ENCODE measurements at regions not wholly inside any gene's neighbourhood (a gene's known extent, or its start where the extent isn't known, plus 50 kb on each side); places are given as distances from the start of the nearest gene placed in this dataset.
"Not testable (repeated sequence)": the region's sequence is repeated elsewhere in the genome, so short reads cannot be mapped to it uniquely, and the experiment has no call there.

DNA sequence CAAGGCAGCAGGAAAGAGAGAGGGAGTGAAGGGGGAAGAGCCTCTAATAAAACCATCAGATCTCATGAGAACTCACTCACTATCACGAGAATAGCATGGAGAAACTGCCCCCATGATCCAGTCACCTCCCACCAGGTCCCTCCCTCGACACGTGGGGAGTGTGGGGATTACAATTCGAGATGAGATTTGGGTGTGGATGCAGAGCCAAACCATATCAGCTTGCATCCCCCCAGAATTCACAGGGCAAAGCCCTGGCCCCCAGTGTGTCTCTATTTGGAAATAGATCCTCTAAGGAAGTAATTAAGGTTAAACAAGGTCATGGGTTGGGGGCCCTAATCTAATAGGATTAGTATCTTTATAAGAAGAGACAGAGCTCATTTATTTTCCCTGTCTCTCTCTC, 56.1 kb upstream of the TCL1A start:
- Histone ChIP-seq H3K27me3 (peaks cover 22% of the 10 kb centered on the region), H3K4me3 (no peak overlapping the region), H3K9me3 (no peaks in the 10 kb centered on the region), H3K27ac (no peak overlapping the region), H3K36me3 (no peaks in the 10 kb centered on the region), H3K4me1 (no peaks in the 10 kb centered on the region)
- WGBS, 2 donors (ENCODE audit: low coverage in 1 of 2) = 27% methylated on average over 2 of the region's 4 CpGs; no CpG with 5 or more reads in 1 of the 2 donors
- TF ChIP-seq, protein P1, sequence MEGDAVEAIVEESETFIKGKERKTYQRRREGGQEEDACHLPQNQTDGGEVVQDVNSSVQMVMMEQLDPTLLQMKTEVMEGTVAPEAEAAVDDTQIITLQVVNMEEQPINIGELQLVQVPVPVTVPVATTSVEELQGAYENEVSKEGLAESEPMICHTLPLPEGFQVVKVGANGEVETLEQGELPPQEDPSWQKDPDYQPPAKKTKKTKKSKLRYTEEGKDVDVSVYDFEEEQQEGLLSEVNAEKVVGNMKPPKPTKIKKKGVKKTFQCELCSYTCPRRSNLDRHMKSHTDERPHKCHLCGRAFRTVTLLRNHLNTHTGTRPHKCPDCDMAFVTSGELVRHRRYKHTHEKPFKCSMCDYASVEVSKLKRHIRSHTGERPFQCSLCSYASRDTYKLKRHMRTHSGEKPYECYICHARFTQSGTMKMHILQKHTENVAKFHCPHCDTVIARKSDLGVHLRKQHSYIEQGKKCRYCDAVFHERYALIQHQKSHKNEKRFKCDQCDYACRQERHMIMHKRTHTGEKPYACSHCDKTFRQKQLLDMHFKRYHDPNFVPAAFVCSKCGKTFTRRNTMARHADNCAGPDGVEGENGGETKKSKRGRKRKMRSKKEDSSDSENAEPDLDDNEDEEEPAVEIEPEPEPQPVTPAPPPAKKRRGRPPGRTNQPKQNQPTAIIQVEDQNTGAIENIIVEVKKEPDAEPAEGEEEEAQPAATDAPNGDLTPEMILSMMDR (IDR thresholded peaks at IDR 0.05) = no peak
- TF ChIP-seq POLR2A (IDR thresholded peaks at IDR 0.05) (no peak), POLR2AphosphoS5 (IDR thresholded peaks at IDR 0.05) (no peak), EP300 (IDR thresholded peaks at IDR 0.05) (no peak)
- ATAC-seq = no peak

DNA sequence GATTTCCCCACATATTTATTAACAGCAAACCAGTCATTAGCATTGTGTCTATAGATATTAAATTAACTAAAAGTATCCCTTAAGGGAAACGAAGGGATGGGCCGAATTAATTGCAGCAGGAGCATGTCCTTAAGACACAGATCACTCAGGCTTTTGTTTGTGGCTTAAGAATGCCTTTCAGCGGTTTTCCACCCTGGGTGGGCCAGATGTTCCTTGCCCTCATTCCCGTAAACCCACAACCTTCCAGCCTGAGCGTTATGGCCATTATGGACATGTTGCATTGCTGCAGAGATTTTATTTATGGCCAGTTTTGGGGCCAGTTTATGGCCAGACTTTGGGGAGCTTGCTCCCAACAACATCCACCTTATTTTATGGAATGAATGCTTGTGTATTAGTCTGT, 55.5 kb upstream of the TCL1A start:
- H3K9me3 ChIP-seq = not testable (repeated sequence)

DNA sequence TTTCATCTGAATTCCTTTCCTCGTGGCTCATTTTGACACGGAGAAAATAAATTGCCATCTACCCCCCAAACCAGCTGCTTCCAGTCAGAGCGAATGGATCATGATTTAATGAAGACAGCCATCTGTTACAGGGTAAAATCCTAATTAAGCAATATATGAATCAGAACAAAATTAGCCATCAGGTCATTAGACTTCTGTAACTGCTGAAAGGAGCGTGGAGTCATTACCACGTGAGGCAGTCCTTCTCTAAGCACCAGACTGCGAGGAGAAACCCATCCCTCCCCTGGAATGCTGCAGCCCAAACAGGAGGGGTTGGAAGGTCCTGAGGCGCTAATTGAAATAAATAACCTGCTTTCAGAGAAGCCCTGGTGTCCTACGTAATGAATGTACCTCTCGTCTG, 51.1 kb upstream of the TCL1A start:
- Histone ChIP-seq H3K27ac (no peak overlapping the region), H3K36me3 (no peaks in the 10 kb centered on the region), H3K9me3 (no peaks in the 10 kb centered on the region), H3K27me3 (peaks cover 36% of the 10 kb centered on the region), H3K4me1 (no peaks in the 10 kb centered on the region), H3K4me3 (no peak overlapping the region)
- WGBS, 2 donors (ENCODE audit: low coverage in 1 of 2) = 10 to 37% methylated on average over 5 to 8 of the region's 9 CpGs
- TF ChIP-seq, protein P1 (IDR thresholded peaks at IDR 0.05) = no peak
- TF ChIP-seq POLR2A (IDR thresholded peaks at IDR 0.05) (no peak), EP300 (IDR thresholded peaks at IDR 0.05) (no peak), POLR2AphosphoS5 (IDR thresholded peaks at IDR 0.05) (no peak)
- ATAC-seq = no peak

More for the DNA sequence above, 55.5 kb upstream of the TCL1A start:
- H3K36me3 ChIP-seq, H3K4me1 ChIP-seq, ATAC-seq, H3K4me3 ChIP-seq, H3K27ac ChIP-seq: not testable (repeated sequence)
- H3K27me3 ChIP-seq = peaks cover 17% of the 10 kb centered on the region
- WGBS, 2 donors (ENCODE audit: low coverage in 1 of 2) = 9 to 40% methylated on average over 5 of the region's 5 CpGs

DNA sequence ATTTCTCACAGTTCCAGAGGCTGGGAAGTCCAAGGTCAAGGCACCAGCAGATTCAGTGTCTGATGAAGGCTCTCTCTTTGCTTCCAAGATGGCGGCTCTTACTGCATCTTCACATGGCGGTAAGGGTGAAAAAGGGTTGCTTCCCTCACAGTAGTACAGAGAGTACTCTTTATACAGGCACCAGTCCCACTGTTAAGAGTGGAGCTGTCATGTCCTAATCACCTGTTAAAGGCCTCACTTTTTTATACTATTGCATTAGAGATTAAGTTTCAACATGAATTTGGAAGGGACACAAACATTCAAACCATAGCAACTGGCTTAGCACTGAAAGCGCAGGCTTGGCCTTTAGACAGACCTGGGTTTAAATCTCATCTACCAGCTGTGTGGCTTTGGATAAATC, 50.0 kb upstream of the TCL1A start:
- H3K4me1 ChIP-seq = no peaks in the 10 kb centered on the region
- peaks cover 40% of the 10 kb centered on the region for H3K27me3 ChIP-seq
- no peak overlapping the region for H3K27ac ChIP-seq
- no peaks in the 10 kb centered on the region for H3K9me3 ChIP-seq
- ATAC-seq = no peak
- no peak overlapping the region for H3K4me3 ChIP-seq
- WGBS, 2 donors (ENCODE audit: low coverage in 1 of 2) = 83 to 88% methylated on average over 3 of the region's 3 CpGs
- TF ChIP-seq POLR2A (IDR thresholded peaks at IDR 0.05) (no peak), POLR2AphosphoS5 (IDR thresholded peaks at IDR 0.05) (no peak), EP300 (IDR thresholded peaks at IDR 0.05) (no peak)
- TF ChIP-seq, protein P1 (IDR thresholded peaks at IDR 0.05) = no peak
- H3K36me3 ChIP-seq = no peaks in the 10 kb centered on the region

Data from gastroesophageal sphincter (tissue), 4 donors.